ENCODE measurements at regions not wholly inside any gene's neighbourhood (a gene's known extent, or its start where the extent isn't known, plus 50 kb on each side); places are given as distances from the start of the nearest gene placed in this dataset.
"Not testable (repeated sequence)": the region's sequence is repeated elsewhere in the genome, so short reads cannot be mapped to it uniquely, and the experiment has no call there.

- DNase-seq (ENCODE audit: low read depth), result no peak
- TF ChIP-seq, protein P1, sequence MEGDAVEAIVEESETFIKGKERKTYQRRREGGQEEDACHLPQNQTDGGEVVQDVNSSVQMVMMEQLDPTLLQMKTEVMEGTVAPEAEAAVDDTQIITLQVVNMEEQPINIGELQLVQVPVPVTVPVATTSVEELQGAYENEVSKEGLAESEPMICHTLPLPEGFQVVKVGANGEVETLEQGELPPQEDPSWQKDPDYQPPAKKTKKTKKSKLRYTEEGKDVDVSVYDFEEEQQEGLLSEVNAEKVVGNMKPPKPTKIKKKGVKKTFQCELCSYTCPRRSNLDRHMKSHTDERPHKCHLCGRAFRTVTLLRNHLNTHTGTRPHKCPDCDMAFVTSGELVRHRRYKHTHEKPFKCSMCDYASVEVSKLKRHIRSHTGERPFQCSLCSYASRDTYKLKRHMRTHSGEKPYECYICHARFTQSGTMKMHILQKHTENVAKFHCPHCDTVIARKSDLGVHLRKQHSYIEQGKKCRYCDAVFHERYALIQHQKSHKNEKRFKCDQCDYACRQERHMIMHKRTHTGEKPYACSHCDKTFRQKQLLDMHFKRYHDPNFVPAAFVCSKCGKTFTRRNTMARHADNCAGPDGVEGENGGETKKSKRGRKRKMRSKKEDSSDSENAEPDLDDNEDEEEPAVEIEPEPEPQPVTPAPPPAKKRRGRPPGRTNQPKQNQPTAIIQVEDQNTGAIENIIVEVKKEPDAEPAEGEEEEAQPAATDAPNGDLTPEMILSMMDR (IDR thresholded peaks at IDR 0.05; ENCODE audit: low read depth, low read length, missing control alignments), result no peak
- H3K4me3 ChIP-seq (ENCODE audit: low read depth, low read length), result no peak overlapping the region
These were observed 995.6 kb upstream of the FANCL start for GRCh38 chr2:59236723-59237122.

- H3K4me3 ChIP-seq (ENCODE audit: low read depth, low read length), result no peak overlapping the region
- TF ChIP-seq, protein P1 (IDR thresholded peaks at IDR 0.05; ENCODE audit: low read depth, low read length, missing control alignments), result no peak
- DNase-seq (ENCODE audit: low read depth), result no peak
These were observed 992.8 kb upstream of the FANCL start for GRCh38 chr2:59233920-59234319.

DNA sequence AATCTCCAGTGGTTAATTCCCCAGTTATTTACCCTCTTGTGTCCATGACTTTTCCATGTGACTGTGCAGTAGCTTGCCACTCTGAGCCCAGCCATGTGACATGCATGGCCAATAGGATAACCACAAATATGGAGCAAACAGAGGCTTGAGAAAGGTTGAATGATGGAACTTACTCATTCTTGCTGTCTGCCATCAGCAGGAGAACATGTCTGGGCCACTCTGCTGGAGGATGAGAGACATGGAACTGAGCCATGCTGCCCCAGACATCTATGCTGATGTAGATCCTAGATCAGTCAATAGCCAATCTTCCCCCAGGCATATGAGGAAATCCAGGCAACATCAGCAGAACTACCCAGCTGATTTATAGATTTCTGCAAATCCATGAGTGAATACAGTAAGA is 992.3 kb upstream of the FANCL start:
- no peak overlapping the region for H3K4me3 ChIP-seq (ENCODE audit: low read depth, low read length)
- TF ChIP-seq, protein P1 (IDR thresholded peaks at IDR 0.05; ENCODE audit: low read depth, low read length, missing control alignments), result no peak
- DNase-seq (ENCODE audit: low read depth), result no peak

GRCh38 chr2:59232394-59233165 is 991.5 kb upstream of the FANCL start:
- DNase-seq (ENCODE audit: low read depth), result peak; percentile 15
- H3K4me3 ChIP-seq (ENCODE audit: low read depth, low read length), result no peak overlapping the region
- TF ChIP-seq, protein P1 (IDR thresholded peaks at IDR 0.05; ENCODE audit: low read depth, low read length, missing control alignments), result no peak

DNA sequence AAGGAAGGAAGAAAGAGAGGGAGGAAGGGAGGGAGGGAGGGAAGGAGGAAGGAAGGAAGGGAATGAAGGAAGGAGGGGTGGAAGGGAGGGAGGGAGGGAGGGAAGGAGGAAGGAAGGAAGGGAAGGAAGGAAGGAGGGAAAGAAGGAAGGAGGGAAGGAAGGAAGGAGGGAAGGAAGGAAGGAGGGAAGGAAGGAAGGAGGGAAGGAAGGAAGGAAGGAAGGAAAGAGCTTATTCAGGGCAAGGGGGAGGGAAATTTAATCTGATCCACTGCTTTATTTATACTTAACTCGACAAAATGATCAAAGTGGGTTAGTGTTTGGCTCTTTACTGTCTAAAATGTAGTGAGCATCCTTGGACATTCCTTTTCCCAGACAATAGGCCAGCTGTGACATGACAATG is 985.2 kb upstream of the FANCL start:
- DNase-seq (ENCODE audit: low read depth); H3K4me3 ChIP-seq (ENCODE audit: low read depth, low read length): not testable (repeated sequence)

DNA sequence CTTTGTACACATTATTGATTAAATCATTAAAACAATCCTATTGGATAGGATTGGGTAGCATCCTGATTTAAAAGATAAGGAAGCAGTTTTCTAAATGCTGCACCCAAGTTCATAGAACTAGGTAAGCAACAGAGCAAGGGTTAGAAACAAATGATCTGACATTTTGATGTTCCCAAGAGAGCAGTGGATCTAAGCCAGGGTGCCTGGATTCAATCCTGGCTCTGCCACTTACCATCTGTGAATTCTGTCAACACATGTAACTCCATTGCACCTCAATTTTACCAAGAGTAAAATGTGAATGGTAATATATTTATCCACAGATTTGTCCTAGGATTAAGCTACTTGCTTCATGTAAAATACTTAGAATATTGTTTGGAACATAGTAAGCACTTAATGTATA is 982.6 kb upstream of the FANCL start:
- no peak overlapping the region for H3K4me3 ChIP-seq (ENCODE audit: low read depth, low read length)
- TF ChIP-seq, protein P1 (IDR thresholded peaks at IDR 0.05; ENCODE audit: low read depth, low read length, missing control alignments), result no peak
- DNase-seq (ENCODE audit: low read depth), result no peak

- DNase-seq (ENCODE audit: low read depth), result no peak
- TF ChIP-seq, protein P1 (IDR thresholded peaks at IDR 0.05; ENCODE audit: low read depth, low read length, missing control alignments), result no peak
- no peak overlapping the region for H3K4me3 ChIP-seq (ENCODE audit: low read depth, low read length)
These were observed 976.2 kb upstream of the FANCL start for GRCh38 chr2:59217360-59217759.
